Fibroblast of peridontal ligament (primary cell): ENCODE measurements at regions not wholly inside any gene's neighbourhood (a gene's known extent, or its start where the extent isn't known, plus 50 kb on each side); places are given as distances from the start of the nearest gene placed in this dataset.

ENCODE experiments used
- DNase-seq: peaks from one replicate; pipeline ENCODE4 v3.0.0-alpha.2; 2010; ENCODE audit errors: extremely low read depth

DNA sequence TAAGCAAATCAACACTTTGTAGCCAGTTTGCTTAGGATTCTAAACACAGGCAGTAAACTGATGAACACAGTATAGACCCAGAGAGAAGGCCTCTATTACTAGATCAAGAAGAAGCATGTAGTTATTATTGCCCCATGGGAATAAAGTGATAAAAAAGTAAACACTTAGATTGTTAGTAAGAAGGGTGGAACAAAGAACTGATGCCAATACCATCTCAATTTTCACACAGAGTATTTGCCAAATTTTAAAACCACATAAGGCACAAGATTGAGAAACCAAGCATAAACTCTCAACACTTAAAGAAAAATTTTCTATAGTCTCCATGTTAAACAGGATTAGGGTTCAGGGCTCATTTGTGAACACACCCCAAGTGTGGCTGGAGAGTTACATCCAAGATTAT lies 77.0 kb upstream of the SYT1 start:
- DNase-seq, result peak; percentile 65

DNA sequence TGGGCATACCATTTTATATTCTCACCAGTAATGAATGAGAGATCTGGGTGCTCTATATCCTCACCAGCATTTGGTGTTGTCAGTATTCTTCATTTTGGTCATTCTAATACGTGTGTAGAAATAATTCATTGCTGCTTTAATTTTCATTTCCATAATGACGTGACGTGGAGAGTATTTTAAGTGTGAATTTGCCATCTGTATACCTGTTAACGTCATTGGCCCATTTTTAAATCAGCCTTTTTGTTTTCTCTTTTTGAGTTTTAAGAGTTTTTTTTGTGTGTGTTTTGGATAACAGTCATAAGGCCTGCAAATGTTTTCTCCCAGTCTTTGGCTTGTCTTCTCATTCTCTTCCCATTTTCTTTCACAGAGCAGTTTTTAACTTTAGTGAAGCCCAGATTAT lies 74.4 kb upstream of the SYT1 start:
- no peak for DNase-seq

DNA sequence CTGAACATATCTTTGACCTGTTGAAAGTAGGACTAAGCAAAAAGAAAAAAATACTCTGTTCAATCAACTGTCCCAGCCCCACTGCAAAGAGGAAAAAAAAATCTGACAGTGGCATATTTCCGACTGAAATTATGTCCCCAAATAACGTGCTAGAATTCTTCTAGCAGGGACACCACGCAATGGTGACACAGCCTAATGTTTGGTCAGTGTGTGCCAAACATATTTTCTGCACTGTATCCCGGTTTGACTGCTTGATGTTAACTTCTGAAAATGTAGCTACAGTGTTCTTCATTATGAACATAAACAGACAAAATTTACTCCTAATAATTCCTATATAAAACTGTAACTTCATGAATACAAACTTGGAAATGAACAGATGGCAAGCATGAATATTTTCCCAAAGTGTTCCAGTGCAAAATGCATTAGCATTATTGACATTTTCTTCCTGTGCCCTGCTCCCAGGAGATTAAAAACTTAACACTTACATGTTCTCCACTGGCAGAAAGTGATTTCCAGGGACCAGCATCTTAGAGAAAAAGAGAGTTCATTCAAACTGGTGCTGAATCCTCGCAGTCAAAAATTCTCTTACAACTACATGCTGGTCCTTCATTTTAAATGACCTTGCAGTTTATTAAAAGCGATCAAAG lies 72.4 kb upstream of the SYT1 start:
- DNase-seq, result no peak

DNA sequence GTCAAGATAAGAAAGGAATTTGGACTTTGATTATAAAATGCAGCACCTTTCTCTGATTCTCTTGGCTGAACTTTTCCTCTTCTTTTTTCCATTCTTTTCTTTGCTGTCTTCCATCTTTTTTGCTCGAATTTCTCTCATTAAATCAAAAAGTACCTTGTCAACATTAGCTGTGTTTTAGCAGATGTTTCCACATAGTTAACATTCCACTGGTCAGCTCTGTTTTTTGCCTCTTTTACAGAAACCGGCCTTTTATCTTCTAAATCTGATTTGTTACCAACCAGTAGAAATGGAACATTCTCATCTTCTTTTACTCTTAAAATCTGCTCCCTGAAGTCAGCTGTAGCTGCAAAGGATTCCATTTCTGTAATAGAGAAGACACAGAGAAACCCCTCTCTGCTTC lies 71.1 kb upstream of the SYT1 start:
- DNase-seq, result no peak

DNA sequence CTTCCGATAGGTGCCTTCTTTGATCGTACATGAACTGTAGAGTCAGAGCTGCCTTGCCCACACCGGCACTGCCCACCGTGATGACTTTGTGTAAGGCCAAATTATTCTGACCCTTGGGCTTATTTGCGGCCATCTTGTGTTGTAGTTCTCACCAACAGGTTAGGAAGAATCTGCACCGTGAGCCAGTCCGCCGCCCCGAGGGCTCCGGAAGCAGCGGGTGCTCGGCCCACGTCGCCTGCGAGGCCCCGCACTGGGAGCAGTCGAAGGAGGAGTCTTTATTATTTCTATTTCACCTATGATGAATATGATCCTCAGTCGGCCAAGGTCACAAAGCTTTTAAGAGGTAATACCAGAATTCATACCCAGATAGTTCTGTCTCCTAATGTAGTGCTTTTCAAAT lies 70.6 kb upstream of the SYT1 start:
- DNase-seq, result no peak

DNA sequence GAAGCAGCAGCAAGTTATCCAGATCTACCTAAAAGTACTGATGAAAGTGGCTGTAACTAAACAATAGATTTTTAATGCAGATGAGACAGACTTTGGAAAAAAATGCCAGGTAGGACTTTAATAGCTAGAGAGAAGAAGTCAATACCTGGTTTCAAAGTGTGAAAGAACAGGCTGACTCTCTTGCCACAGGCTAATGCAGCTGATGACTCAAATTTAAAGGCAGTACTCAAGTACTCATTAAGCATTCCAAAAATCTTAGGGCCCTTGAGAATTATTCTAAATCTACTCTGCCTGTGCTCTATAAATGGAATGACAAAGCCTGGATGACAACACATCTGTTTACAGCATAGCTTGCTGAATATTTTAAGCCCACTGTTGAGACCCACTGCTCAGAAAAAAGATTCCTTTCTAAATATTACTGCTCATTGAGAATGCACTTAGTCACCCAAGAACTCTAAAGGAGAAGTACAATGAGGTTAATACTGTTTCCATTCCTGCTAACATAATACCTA lies 68.6 kb upstream of the SYT1 start:
- no peak for DNase-seq

DNA sequence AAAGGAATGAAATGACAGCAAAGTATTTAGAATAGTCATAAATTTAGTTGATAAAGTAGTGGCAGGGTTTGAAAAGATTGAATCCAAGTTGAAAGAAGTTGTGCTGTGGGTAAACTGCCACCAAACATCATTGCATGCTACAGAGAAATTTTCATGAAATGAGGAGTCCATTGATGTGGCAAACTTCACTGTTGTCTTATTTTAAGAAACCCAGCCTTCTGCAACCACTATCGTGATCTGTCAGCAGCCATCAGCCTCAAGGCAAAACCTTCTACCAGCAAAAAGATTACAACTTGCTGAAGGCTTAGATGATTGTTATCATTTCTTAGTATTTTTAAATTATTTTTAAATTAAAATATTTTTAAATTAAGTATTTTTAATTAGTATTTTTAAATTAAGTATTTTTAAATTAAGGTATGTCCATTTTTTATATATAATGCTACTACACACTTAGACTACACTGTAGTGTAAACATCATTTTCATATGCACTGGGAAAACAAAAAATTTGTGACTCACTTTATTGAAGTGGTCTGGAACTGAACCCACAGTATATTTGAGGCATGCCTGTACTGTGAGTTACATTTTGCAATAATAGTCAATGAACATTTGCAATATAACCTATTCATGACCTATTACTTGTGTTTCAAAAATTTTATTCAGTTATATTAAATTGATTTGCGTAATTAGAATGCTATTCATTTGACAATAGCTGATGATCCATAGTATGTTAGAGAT lies 67.2 kb upstream of the SYT1 start:
- peak; percentile 83 for DNase-seq

DNA sequence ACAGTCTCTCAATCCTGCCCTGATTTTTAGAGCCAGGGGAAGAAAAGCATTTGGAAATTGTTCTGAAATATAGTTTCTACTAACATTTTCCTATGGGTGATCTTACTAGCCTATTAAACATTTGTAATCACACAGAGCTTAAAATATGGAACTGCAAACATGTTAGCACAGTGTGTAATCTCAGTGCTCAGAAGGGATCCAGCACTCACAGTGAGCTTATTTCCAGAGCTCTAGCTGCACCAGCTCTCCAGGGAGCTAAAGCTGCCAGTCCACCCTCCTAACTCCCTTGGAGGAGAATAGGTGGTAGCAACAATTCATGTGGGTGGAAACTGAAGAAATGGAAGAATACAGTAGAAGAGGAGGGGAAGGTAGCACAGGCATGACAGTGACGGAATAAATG lies 64.9 kb upstream of the SYT1 start:
- no peak for DNase-seq

DNA sequence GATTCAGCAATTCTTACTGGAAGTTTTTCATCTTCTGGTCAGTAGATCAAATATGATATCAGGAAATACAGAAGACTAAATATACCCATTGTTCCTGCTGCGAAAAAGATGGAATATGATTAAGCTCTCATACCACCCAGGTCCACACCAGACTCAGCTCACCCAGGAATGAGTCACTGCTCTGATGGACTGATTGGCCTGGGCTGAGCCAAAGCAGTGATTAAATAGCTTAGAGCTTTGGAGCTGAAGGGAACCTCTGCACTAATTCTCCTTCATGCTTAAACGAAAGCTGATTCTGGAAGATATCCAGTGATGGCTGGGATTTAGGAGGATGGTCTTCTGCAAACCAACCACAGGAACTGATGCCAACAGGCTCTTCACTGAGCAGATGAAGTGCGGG lies 62.0 kb upstream of the SYT1 start:
- peak; percentile 75 for DNase-seq

DNA sequence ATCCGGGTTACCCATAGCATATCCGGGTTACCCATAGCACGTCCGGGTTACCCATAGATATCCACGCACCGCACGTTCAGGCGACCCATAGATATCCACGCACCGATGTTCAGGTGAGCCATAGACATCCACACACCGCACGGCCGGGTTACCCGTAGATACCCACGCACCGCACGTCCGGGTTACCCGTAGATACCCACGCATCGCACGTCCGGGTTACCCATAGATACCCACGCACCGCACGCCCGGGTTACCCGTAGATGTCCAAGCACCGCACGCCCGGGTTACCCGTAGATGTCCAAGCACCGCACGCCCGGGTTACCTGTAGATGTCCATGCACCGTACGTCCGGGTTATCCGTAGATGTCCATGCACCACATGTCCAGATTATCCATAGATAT lies 60.3 kb upstream of the SYT1 start:
- DNase-seq, result no peak
